PC-9 (cell line): ENCODE measurements at regions not wholly inside any gene's neighbourhood (a gene's known extent, or its start where the extent isn't known, plus 50 kb on each side); places are given as distances from the start of the nearest gene placed in this dataset.

Experiments used
- CTCF ChIP-seq: fragments of 200-600 bp; sonication (generic); conservative IDR thresholded peaks from 2 replicates; pipeline ENCODE4 v1.6.1; 2017; ENCODE audit warnings: mixed run types, antibody characterized with exemption, mild to moderate bottlenecking, moderate library complexity
- EZH2 ChIP-seq: fragments of 200-600 bp; sonication (generic); IDR thresholded peaks from 2 replicates; pipeline ENCODE4 v1.8.0; 2017; ENCODE audit warnings: antibody characterized with exemption, low read depth

- no peak for TF ChIP-seq CTCF
- TF ChIP-seq EZH2, result no peak
These were observed 405.1 kb upstream of the POU3F3 start for GRCh38 chr2:104448661-104449440.
